ENCODE measurements at regions not wholly inside any gene's neighbourhood (a gene's known extent, or its start where the extent isn't known, plus 50 kb on each side); places are given as distances from the start of the nearest gene placed in this dataset.

DNA sequence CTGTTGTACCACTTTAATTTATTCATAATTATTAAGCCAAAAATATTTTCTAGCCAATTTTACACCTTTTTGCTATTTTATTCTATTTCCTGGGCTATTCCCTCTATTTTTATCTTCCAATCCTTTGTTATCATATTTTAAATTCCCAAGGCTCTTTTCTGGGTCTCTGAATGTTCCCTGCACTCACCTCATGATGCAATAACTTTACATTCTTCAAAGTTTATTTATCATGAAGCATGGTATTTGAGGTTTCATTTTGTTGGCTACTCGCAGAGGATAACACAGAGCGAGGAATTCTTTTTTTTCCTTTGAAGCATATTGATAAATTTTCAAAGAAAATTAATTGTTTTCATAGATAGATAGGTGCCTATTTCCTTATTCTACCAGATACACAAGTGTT is 489.8 kb upstream of the TMPRSS15 start:
- TF ChIP-seq POLR2A (IDR thresholded peaks at IDR 0.05) (no peak), CTCF (IDR thresholded peaks at IDR 0.05) (no peak)

Measured in heart left ventricle (tissue), 13 donors.